CD4-positive, CD25-positive, alpha-beta regulatory T cell (primary cell): ENCODE measurements at regions not wholly inside any gene's neighbourhood (a gene's known extent, or its start where the extent isn't known, plus 50 kb on each side); places are given as distances from the start of the nearest gene placed in this dataset.

ENCODE experiments used
- ATAC-seq, 2 donors: fragments of 150-1000 bp; cut with Tn5 transposase; one replicate each; pipeline ENCODE4 v1.10.0; 2021; ENCODE audit warnings: low read depth in 2 of 2, moderate number of reproducible peaks in 2 of 2, moderate library complexity in 1 of 2
- DNase-seq, 3 donors: peaks; one replicate each; pipeline versions ENCODE4 v3.0.0 to v3.0.0-alpha.2; 2012 to 2022; ENCODE audit warnings: mixed read lengths in 1 of 3
- H3K27ac ChIP-seq: one replicate; pipeline ENCODE4 v1.7.0; 2013; ENCODE audit warnings: mild to moderate bottlenecking, low read length; ENCODE audit not compliant: insufficient read depth, poor library complexity, severe bottlenecking
- H3K27me3 ChIP-seq: one replicate; pipeline ENCODE4 v1.7.0; 2013; ENCODE audit warnings: low read length; ENCODE audit not compliant: control insufficient read depth, insufficient read depth
- H3K36me3 ChIP-seq: one replicate; pipeline ENCODE4 v1.7.0; 2013; ENCODE audit warnings: mild to moderate bottlenecking, low read length, moderate library complexity; ENCODE audit not compliant: control insufficient read depth, insufficient read depth
- H3K4me1 ChIP-seq: 2 replicates; pipeline ENCODE4 v1.7.0; 2013; ENCODE audit warnings: mild to moderate bottlenecking, low read length; ENCODE audit not compliant: insufficient read depth, control insufficient read depth, poor library complexity, severe bottlenecking
- H3K4me3 ChIP-seq: one replicate; pipeline ENCODE4 v1.7.0; 2013; ENCODE audit warnings: low read depth, mild to moderate bottlenecking, low read length, moderate library complexity
- H3K9me3 ChIP-seq, 2 experiments: 1 replicate in 1 of 2; 2 replicates in 1 of 2; pipeline ENCODE4 v1.7.0; 2013; ENCODE audit warnings: low read length in 2 of 2, mild to moderate bottlenecking in 1 of 2, moderate library complexity in 1 of 2; ENCODE audit not compliant: control insufficient read depth in 2 of 2
- H3K27ac Mint-ChIP-seq, 3 donors: one replicate each; pipeline ENCODE4 v1.8.0; 2020 to 2022; ENCODE audit warnings: mild to moderate bottlenecking in 3 of 3, mixed read lengths in 3 of 3, moderate library complexity in 2 of 3
- H3K27me3 Mint-ChIP-seq: one replicate; pipeline ENCODE4 v1.8.0; 2022; ENCODE audit warnings: mild to moderate bottlenecking, mixed read lengths
- H3K36me3 Mint-ChIP-seq: one replicate; pipeline ENCODE4 v1.8.0; 2020; ENCODE audit warnings: mixed read lengths
- H3K4me1 Mint-ChIP-seq, 4 donors: one replicate each; pipeline ENCODE4 v1.8.0; 2020 to 2022; ENCODE audit warnings: mixed read lengths in 4 of 4, mild to moderate bottlenecking in 1 of 4
- H3K4me3 Mint-ChIP-seq, 4 donors: one replicate each; pipeline ENCODE4 v1.8.0; 2020 to 2022; ENCODE audit warnings: mild to moderate bottlenecking in 4 of 4, mixed read lengths in 4 of 4, moderate library complexity in 3 of 4
- H3K9me3 Mint-ChIP-seq, 7 donors: one replicate each; pipeline ENCODE4 v1.8.0; 2020 to 2022; ENCODE audit warnings: mixed read lengths in 7 of 7, mild to moderate bottlenecking in 3 of 7, moderate library complexity in 2 of 7

DNA sequence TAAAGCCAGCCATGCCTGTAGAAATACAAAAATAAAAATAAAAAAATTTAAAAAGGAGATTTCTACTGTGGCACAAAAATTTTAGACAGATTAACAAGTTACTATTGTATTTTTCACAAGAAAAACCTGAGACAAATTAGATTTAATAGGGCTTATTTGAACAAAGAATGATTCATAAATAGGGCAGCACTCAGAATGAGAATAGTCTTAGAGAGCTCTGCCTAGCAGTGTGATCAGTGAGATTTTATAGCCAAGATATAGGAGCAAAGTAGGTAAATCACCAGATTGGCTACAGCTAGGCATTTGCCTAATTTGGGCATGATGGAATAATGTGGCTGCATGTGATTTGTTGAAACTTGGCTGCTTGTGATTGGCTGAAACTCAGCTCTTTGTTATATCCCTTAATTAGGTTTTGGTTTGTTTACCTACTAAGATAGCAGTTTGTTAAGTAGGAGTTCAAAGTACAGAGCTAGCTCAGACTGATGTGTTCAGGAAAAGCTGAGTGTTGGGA, 279.7 kb upstream of the TMTC1 start:
- Histone ChIP-seq H3K27ac (no peak overlapping the region), H3K4me1 (no peaks in the 10 kb centered on the region), H3K27me3 (no peaks in the 10 kb centered on the region), H3K9me3 (no peaks in the 10 kb centered on the region), H3K4me3 (no peak overlapping the region), H3K36me3 (no peaks in the 10 kb centered on the region)
- DNase-seq (no peak), ATAC-seq (no peak)
- no peak overlapping the region for H3K4me3 Mint-ChIP-seq
- H3K36me3 Mint-ChIP-seq: no peaks in the 10 kb centered on the region
- H3K4me1 Mint-ChIP-seq: peaks cover 0 to 5% (median 0%) of the 10 kb centered on the region in 4 donors
- no peaks in the 10 kb centered on the region for H3K27me3 Mint-ChIP-seq
- H3K9me3 Mint-ChIP-seq: peaks cover 0 to 7% (median 0%) of the 10 kb centered on the region in 7 donors
- no peak overlapping the region for H3K27ac Mint-ChIP-seq

DNA sequence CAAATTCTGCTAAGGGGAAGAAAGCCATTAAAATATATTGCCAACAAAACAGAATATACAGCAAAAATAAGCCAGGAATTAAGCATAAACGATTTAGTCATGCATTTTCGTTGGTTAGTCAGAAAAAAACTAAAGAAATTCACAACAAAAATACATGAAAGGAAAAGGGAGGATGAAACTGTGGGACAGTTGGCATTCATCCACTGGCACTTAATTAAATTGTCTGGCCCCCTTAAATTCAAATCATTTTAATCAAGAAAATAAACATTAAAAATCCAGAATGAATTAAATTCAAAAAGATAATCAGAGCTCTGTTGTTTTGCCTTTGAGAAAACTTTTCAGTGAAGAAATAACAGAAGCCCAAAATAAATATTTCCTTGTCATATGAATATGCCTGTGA, 264.6 kb upstream of the TMTC1 start:
- H3K9me3 Mint-ChIP-seq: peaks cover 0 to 11% (median 3%) of the 10 kb centered on the region in 7 donors
- Histone ChIP-seq H3K27me3 (no peaks in the 10 kb centered on the region), H3K36me3 (no peaks in the 10 kb centered on the region), H3K4me1 (no peaks in the 10 kb centered on the region), H3K4me3 (no peak overlapping the region), H3K9me3 (no peaks in the 10 kb centered on the region), H3K27ac (no peak overlapping the region)
- ATAC-seq (no peak), DNase-seq (no peak)
- no peak overlapping the region for H3K27ac Mint-ChIP-seq
- H3K36me3 Mint-ChIP-seq: no peaks in the 10 kb centered on the region
- no peaks in the 10 kb centered on the region for H3K4me1 Mint-ChIP-seq
- no peak overlapping the region for H3K4me3 Mint-ChIP-seq
- no peaks in the 10 kb centered on the region for H3K27me3 Mint-ChIP-seq

DNA sequence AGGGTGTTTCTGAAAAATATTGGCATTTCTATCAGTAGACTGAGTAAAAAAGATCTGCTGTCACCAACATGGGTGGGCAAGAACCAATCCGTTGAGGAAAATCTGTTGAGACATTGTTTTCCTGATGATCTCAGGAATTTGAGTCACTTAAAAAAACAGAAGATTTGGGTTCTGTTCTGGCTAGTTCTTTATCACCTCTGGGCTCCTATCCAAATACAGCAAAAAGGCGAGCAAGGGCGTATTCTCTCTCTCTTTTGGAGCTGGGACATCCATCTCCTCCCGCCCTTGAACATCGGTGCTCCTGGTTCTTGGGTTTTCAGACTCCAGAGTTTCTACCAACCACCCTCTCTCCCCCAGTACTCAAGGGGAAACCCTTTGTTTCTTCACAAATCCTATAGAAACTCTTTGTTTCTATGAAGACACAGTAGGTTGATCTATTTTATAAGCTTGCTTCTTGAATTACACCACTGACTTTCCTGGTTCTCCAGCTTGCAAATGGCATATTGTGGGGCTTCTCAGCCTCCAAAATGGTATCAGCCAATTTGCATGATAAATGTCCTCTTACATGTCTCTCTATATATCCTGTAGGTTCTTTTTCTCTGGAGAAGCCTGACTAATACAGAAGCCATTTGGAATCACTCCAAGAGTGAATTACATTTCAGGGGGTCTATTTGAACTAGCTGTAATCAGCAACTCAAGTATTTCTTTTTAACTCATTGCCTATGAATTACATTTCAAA, 263.9 kb upstream of the TMTC1 start:
- Mint-ChIP-seq H3K27me3 (no peaks in the 10 kb centered on the region), H3K4me1 (no peaks in the 10 kb centered on the region), H3K9me3 (peaks cover 0 to 11% (median 2%) of the 10 kb centered on the region in 7 donors), H3K4me3 (no peak overlapping the region), H3K36me3 (no peaks in the 10 kb centered on the region), H3K27ac (no peak overlapping the region)
- Histone ChIP-seq H3K4me3 (no peak overlapping the region), H3K4me1 (no peaks in the 10 kb centered on the region), H3K9me3 (no peaks in the 10 kb centered on the region), H3K27ac (no peak overlapping the region), H3K27me3 (no peaks in the 10 kb centered on the region), H3K36me3 (no peaks in the 10 kb centered on the region)
- ATAC-seq (no peak), DNase-seq (no peak)

DNA sequence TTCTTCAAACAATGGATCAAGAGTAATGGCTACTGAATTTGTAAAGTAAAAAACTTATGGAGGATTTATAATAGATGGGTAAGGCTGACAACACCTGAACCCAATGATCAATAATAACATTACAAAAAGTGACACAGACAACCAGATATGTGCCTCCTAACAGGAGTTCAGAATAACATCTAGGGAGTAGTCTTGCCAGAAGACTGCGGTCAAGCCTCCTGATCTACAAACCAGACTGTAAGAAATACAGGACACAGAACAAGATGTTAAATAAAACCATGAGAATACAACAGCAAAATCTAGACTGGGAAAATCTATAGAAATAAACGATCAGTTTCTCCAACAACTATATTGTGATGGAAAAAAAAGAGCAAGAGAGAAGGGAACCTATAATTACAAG, 262.6 kb upstream of the TMTC1 start:
- Mint-ChIP-seq H3K27ac (peak overlapping the region in 1 of 3 donors; percentile 53), H3K4me3 (no peak overlapping the region), H3K36me3 (no peaks in the 10 kb centered on the region), H3K27me3 (no peaks in the 10 kb centered on the region), H3K9me3 (peaks cover 0 to 7% (median 2%) of the 10 kb centered on the region in 7 donors), H3K4me1 (no peaks in the 10 kb centered on the region)
- no peak overlapping the region for H3K27ac ChIP-seq
- H3K36me3 ChIP-seq: no peaks in the 10 kb centered on the region
- no peak for ATAC-seq
- no peak overlapping the region for H3K4me3 ChIP-seq
- H3K9me3 ChIP-seq: no peaks in the 10 kb centered on the region
- DNase-seq: no peak
- no peaks in the 10 kb centered on the region for H3K4me1 ChIP-seq
- H3K27me3 ChIP-seq: no peaks in the 10 kb centered on the region

DNA sequence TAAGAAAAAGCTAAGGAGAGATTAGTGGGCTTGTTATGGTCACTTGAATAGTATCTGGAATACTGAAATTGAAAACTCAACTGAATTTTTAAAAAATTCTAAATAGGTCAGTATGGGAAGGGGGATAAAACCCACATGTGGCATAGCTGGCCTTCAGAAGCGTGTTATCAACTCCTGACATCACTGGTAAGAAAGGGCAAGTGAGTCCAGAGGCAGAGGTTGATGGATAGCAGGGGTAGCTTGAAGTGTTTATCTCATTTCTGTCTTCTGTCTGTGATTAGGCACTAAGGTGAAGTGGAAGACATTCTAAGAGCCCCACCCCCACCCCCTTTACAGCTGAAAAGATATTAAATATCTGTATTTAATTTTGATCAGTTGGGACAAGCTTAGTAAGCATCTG, 261.4 kb upstream of the TMTC1 start:
- H3K27ac ChIP-seq: no peak overlapping the region
- no peaks in the 10 kb centered on the region for H3K4me1 Mint-ChIP-seq
- no peak for ATAC-seq

DNA sequence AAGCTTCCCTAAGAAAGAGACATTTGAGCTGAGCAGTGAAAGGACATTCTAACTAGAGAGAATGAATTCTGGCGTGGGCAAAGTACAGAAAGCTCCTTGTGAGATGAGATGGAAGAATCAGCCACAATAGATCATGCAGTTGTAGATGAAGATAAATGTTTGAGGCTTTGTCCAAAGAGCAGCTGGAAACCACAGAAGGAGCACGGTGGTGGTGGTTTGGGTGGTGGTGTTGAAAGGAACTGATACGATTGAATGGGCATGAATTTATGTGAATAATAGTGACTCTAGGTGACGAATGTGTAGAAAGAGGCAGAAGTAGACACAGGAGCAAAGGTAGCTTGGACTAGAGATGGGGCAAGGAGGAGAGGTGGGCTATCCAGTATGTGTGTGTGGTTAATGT, 260.5 kb upstream of the TMTC1 start:
- peaks cover 0 to 14% (median 6%) of the 10 kb centered on the region in 7 donors for H3K9me3 Mint-ChIP-seq
- no peaks in the 10 kb centered on the region for H3K36me3 ChIP-seq
- no peak overlapping the region for H3K27ac ChIP-seq
- DNase-seq (no peak), ATAC-seq (no peak)
- no peaks in the 10 kb centered on the region for H3K9me3 ChIP-seq
- H3K4me3 ChIP-seq: no peak overlapping the region
- no peaks in the 10 kb centered on the region for H3K4me1 Mint-ChIP-seq
- H3K27me3 Mint-ChIP-seq: no peaks in the 10 kb centered on the region
- H3K36me3 Mint-ChIP-seq: no peaks in the 10 kb centered on the region
- H3K27me3 ChIP-seq: no peaks in the 10 kb centered on the region
- H3K27ac Mint-ChIP-seq: no peak overlapping the region
- no peaks in the 10 kb centered on the region for H3K4me1 ChIP-seq
- no peak overlapping the region for H3K4me3 Mint-ChIP-seq

More for the DNA sequence above, 261.4 kb upstream of the TMTC1 start:
- no peaks in the 10 kb centered on the region for H3K36me3 ChIP-seq
- H3K9me3 ChIP-seq: no peaks in the 10 kb centered on the region
- DNase-seq: no peak
- H3K36me3 Mint-ChIP-seq: no peaks in the 10 kb centered on the region
- peaks cover 0 to 9% (median 6%) of the 10 kb centered on the region in 7 donors for H3K9me3 Mint-ChIP-seq
- no peak overlapping the region for H3K4me3 Mint-ChIP-seq
- H3K27ac Mint-ChIP-seq: no peak overlapping the region
- no peak overlapping the region for H3K4me3 ChIP-seq
- no peaks in the 10 kb centered on the region for H3K4me1 ChIP-seq
- no peaks in the 10 kb centered on the region for H3K27me3 Mint-ChIP-seq
- H3K27me3 ChIP-seq: no peaks in the 10 kb centered on the region

DNA sequence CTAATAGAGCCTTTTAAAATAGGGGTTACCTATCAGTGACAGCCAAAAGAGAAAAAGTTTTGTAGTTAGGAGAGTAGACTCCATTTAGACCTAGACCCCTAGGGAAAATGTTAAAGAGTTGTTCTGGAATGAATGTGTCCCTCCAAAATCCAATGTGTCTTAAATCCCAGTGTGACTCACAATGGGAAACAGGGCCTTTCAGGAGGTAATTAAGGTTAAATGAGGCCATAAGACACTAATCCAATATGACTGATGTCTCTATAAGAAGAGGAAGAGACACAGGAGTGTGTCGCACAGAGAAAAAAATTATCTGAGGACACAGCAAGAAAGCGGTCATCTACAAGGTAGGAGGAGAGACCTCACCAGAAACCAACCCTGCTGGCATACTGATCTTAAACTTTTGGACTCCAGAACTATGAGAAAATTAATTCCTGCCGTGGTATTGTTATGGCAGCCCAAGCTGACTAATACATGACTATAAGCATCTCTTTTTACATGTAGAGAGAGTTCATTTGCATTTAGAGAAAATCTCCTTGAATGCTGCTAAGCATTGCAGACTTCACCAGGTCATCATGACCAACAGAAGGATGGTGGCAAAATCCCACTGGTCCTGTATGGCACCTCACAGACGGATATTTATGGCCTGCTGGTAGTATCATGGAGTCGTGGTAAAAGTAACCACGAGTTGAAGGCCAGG, 259.6 kb upstream of the TMTC1 start:
- DNase-seq: no peak
- Histone ChIP-seq H3K27me3 (no peaks in the 10 kb centered on the region), H3K4me3 (no peak overlapping the region), H3K4me1 (no peaks in the 10 kb centered on the region), H3K36me3 (no peaks in the 10 kb centered on the region), H3K27ac (no peak overlapping the region), H3K9me3 (no peaks in the 10 kb centered on the region)
- Mint-ChIP-seq H3K4me1 (no peaks in the 10 kb centered on the region), H3K36me3 (no peaks in the 10 kb centered on the region), H3K27ac (no peak overlapping the region), H3K9me3 (peaks cover 0 to 16% (median 6%) of the 10 kb centered on the region in 7 donors), H3K4me3 (no peak overlapping the region), H3K27me3 (no peaks in the 10 kb centered on the region)
- no peak for ATAC-seq
